ENCODE measurements at regions not wholly inside any gene's neighbourhood (a gene's known extent, or its start where the extent isn't known, plus 50 kb on each side); places are given as distances from the start of the nearest gene placed in this dataset.
"Not testable (repeated sequence)": the region's sequence is repeated elsewhere in the genome, so short reads cannot be mapped to it uniquely, and the experiment has no call there.

DNA sequence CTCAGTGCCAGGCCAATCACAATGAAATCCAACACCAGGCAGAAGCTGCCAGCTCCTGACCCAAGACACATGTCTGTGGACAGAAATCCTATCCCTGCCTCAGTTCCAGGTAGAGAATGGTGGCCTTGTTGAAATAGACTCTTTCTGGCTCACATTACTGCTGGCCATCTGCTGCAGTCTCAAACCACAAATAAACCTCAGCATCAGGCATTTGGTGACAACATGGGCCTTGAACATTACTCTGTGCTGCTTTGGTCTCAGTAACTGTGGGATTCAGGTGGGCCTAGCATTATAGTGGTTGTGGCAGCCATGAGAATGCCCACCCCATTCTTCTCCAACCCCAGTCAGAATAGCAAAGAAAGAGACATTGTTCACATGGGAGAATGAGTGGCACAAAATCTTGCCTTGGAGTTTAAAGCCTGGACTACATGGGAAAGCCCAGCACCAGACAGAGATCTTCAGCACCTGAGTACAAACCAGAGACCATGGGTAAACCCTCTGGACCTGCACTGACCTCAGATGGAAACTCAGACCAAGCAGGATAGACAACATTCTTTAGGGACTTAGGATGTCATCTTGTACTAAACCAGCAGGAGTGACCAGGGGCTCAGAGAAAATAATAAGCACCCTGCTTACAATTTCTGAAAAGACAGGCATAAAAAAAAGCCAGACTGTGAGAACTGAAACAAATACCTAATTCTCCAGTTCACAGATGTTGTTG lies 50.4 kb upstream of the TRAM1L1 start:
- no peak overlapping the region for H3K4me3 ChIP-seq (ENCODE audit: low read depth, low read length)
- no peaks in the 10 kb centered on the region for H3K36me3 ChIP-seq (replicated peaks)
- TF ChIP-seq, protein P1, sequence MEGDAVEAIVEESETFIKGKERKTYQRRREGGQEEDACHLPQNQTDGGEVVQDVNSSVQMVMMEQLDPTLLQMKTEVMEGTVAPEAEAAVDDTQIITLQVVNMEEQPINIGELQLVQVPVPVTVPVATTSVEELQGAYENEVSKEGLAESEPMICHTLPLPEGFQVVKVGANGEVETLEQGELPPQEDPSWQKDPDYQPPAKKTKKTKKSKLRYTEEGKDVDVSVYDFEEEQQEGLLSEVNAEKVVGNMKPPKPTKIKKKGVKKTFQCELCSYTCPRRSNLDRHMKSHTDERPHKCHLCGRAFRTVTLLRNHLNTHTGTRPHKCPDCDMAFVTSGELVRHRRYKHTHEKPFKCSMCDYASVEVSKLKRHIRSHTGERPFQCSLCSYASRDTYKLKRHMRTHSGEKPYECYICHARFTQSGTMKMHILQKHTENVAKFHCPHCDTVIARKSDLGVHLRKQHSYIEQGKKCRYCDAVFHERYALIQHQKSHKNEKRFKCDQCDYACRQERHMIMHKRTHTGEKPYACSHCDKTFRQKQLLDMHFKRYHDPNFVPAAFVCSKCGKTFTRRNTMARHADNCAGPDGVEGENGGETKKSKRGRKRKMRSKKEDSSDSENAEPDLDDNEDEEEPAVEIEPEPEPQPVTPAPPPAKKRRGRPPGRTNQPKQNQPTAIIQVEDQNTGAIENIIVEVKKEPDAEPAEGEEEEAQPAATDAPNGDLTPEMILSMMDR (IDR thresholded peaks at IDR 0.05; ENCODE audit: low read depth, low read length, missing control alignments) = no peak
- no peak for DNase-seq
- H3K27me3 ChIP-seq (replicated peaks) = no peaks in the 10 kb centered on the region
- H3K27ac ChIP-seq = no peak overlapping the region
- in situ Hi-C loops (cut with HindIII; ENCODE audit: low pct_ligation_motif_present, low sequenced_read_pairs) = no loop called here

DNA sequence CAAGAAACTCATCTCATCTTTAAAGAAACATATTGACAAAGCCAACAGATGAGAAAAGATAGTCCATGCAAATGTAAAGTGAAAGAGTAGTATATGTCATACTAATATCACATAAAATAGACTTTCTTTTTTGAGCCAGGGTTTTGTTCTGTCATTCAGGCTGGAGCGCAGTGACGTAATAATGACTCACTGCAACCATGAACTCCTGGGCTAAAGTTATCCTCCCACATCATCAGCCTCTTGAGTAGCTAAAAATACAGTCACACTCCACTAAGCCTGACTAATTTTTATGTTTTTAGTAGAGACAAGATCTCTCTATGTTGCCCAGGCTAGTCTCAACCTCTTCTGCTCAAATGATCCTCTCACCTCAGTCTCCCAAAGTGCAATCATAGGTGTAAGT lies 51.8 kb upstream of the TRAM1L1 start:
- TF ChIP-seq, protein P1 (IDR thresholded peaks at IDR 0.05; ENCODE audit: low read depth, low read length, missing control alignments) = no peak
- DNase-seq = peak; percentile 95
- no peaks in the 10 kb centered on the region for H3K36me3 ChIP-seq (replicated peaks)
- in situ Hi-C loops (cut with HindIII; ENCODE audit: low pct_ligation_motif_present, low sequenced_read_pairs) = no loop called here
- H3K27ac ChIP-seq = no peak overlapping the region
- H3K4me3 ChIP-seq (ENCODE audit: low read depth, low read length) = no peak overlapping the region
- H3K27me3 ChIP-seq (replicated peaks) = no peaks in the 10 kb centered on the region

DNA sequence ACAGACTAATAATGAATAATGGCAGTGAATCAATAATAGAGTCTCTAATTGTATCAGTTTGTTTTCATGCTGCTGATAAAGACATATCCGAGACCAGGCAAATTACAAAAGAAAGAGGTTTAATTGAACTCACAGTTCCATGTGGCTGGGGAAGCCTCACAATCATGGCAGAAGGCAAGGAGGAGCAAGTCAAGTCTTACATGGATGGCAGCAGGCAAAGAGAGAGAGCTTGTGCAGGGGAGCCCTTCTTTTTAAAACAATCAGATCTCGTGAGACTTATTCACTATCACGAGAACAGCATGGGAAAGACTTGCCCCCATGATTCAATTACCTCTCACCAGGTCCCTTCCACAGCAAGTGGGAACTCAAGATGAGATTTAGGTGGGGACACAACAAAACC lies 53.4 kb upstream of the TRAM1L1 start:
- H3K4me3 ChIP-seq (ENCODE audit: low read depth, low read length); H3K27ac ChIP-seq; H3K27me3 ChIP-seq (replicated peaks); in situ Hi-C loops (cut with HindIII; ENCODE audit: low pct_ligation_motif_present, low sequenced_read_pairs); DNase-seq; H3K36me3 ChIP-seq (replicated peaks): not testable (repeated sequence)

DNA sequence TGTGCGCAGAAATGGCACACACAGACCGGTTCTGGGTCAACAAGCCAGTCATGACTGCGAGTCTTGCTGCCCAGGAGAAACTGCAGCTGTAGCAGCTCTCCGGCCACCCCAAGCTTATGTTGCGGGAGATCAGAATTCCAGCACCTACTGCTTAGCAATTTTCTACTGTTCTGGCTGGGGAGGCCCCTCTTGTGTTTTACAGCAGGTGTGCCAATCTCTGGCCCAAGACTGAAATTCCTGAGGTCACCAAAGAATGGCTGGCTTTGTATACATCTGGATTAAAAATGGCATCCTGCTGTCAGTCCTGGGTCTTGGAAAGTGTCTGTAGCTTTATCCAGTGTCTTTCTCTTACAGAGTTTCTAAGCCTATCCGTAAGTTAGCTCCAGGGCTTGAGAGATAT lies 68.9 kb upstream of the TRAM1L1 start:
- no peak for DNase-seq
- in situ Hi-C loops (cut with HindIII; ENCODE audit: low pct_ligation_motif_present, low sequenced_read_pairs) = no loop called here
- no peaks in the 10 kb centered on the region for H3K36me3 ChIP-seq (replicated peaks)
- H3K27ac ChIP-seq = no peak overlapping the region
- H3K4me3 ChIP-seq (ENCODE audit: low read depth, low read length) = no peak overlapping the region
- no peaks in the 10 kb centered on the region for H3K27me3 ChIP-seq (replicated peaks)
- TF ChIP-seq, protein P1 (IDR thresholded peaks at IDR 0.05; ENCODE audit: low read depth, low read length, missing control alignments) = no peak

DNA sequence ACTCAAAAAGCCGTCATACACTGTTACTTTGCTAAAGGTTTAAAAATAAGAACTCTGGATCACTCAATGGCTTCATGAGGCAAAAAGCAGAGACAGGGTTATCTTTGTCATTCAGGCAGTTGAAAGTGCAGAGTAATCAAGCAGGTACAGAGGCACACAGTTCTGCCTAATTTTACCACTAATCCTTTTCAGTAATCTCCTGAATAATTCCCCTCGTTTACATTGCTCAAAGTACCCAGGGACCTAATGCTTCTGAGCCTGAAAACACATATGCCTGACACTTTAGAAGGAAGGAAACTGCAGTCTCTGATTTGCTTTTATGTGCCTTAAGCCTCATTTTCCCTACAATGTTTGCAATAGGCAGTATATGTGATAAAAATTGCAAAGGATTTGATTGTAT lies 71.4 kb upstream of the TRAM1L1 start:
- Histone ChIP-seq H3K27ac (no peak overlapping the region), H3K4me3 (ENCODE audit: low read depth, low read length) (no peak overlapping the region), H3K36me3 (replicated peaks) (no peaks in the 10 kb centered on the region), H3K27me3 (replicated peaks) (no peaks in the 10 kb centered on the region)
- no peak for DNase-seq
- TF ChIP-seq, protein P1 (IDR thresholded peaks at IDR 0.05; ENCODE audit: low read depth, low read length, missing control alignments) = no peak
- in situ Hi-C loops (cut with HindIII; ENCODE audit: low pct_ligation_motif_present, low sequenced_read_pairs) = no loop called here

DNA sequence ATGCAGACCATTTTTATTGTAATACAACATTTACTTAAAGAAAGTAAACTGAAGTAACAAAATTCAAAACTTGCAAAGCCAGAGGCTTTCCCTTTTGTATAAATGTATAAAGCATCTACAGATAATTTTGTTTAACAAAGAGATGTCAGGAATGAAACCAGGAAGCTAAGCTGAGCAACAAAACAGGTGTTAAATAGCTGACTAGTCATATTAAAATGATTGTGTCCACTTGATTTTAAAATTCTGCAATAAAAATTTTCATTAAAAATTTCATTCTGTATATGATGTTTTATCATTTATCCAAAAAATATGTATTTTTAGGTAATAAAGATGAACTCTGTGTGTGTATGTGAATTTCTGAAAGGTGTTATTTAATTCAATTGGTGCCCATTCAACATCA lies 72.0 kb upstream of the TRAM1L1 start:
- no peak for DNase-seq
- Histone ChIP-seq H3K27me3 (replicated peaks) (no peaks in the 10 kb centered on the region), H3K27ac (no peak overlapping the region), H3K36me3 (replicated peaks) (no peaks in the 10 kb centered on the region), H3K4me3 (ENCODE audit: low read depth, low read length) (no peak overlapping the region)
- TF ChIP-seq, protein P1 (IDR thresholded peaks at IDR 0.05; ENCODE audit: low read depth, low read length, missing control alignments) = no peak
- in situ Hi-C loops (cut with HindIII; ENCODE audit: low pct_ligation_motif_present, low sequenced_read_pairs) = no loop called here
